Tibial nerve (tissue), 4 donors: ENCODE measurements at regions not wholly inside any gene's neighbourhood (a gene's known extent, or its start where the extent isn't known, plus 50 kb on each side); places are given as distances from the start of the nearest gene placed in this dataset.

ENCODE experiments used
- DNase-seq, 2 donors: peaks; one replicate each; pipeline ENCODE4 v3.0.0-alpha.2; 2019; ENCODE audit warnings: low spot score in 2 of 2
- H3K27ac ChIP-seq, 4 donors: fragments of 200-600 bp; sonication (generic) in 3 of 4; one replicate each; pipeline ENCODE4 v1.5.1; 2017 to 2019; ENCODE audit warnings: mild to moderate bottlenecking in 1 of 4
- H3K27me3 ChIP-seq, 2 donors: fragments of 200-600 bp; sonication (generic) in 1 of 2; one replicate each; pipeline versions ENCODE4 v1.5.1 to v1.6.0; 2017 to 2019
- H3K36me3 ChIP-seq, 3 donors: fragments of 200-600 bp; sonication (generic); one replicate each; pipeline ENCODE4 v1.5.1; 2018 to 2019
- H3K4me1 ChIP-seq, 4 donors: fragments of 200-600 bp; sonication (generic) in 3 of 4; one replicate each; pipeline ENCODE4 v1.5.1; 2017 to 2019
- H3K4me3 ChIP-seq, 4 donors: fragments of 200-600 bp; sonication (generic) in 3 of 4; one replicate each; pipeline ENCODE4 v1.5.1; 2017 to 2019; ENCODE audit warnings: mild to moderate bottlenecking in 1 of 4, moderate library complexity in 1 of 4
- H3K9me3 ChIP-seq, 4 donors: fragments of 200-600 bp; sonication (generic) in 3 of 4; one replicate each; pipeline ENCODE4 v1.5.1; 2017 to 2019
- CTCF ChIP-seq, 5 experiments: fragments of 200-600 bp in 3 of 5; fragments of 450-650 bp in 2 of 5; sonication (generic) in 3 of 5; IDR thresholded peaks; one replicate each; pipeline ENCODE4 v1.5.1; 2016 to 2019; ENCODE audit warnings: antibody characterized with exemption in 5 of 5, mild to moderate bottlenecking in 3 of 5, moderate library complexity in 2 of 5
- EP300 ChIP-seq, 2 donors: sonication (generic); formaldehyde crosslinking; IDR thresholded peaks; one replicate each; pipeline ENCODE4 v1.6.1; 2017; ENCODE audit warnings: antibody characterized with exemption in 2 of 2, mild to moderate bottlenecking in 1 of 2
- POLR2A ChIP-seq, 2 donors: fragments of 450-650 bp; IDR thresholded peaks; one replicate each; pipeline ENCODE4 v1.6.1; 2017; ENCODE audit warnings: antibody characterized with exemption in 2 of 2, mild to moderate bottlenecking in 2 of 2, moderate library complexity in 2 of 2
- WGBS, 2 donors: methylation state at CpG; one replicate each; pipeline ENCODE4 v1.1.5; 2018; 5-methylcytosine and 5-hydroxymethylcytosine counted together

GRCh38 chr5:65085516-65085850 is 316.8 kb downstream of the CWC27 start:
- H3K4me1 ChIP-seq, result no peaks in the 10 kb centered on the region
- H3K27ac ChIP-seq, result no peak overlapping the region
- H3K27me3 ChIP-seq, result no peaks in the 10 kb centered on the region
- 82 to 91% methylated on average over 1 of the region's 1 CpG for WGBS, 2 donors
- TF ChIP-seq EP300 (IDR thresholded peaks at IDR 0.05) (no peak), POLR2A (IDR thresholded peaks at IDR 0.05) (no peak), CTCF (IDR thresholded peaks at IDR 0.05) (no peak)
- DNase-seq, result no peak
- no peaks in the 10 kb centered on the region for H3K9me3 ChIP-seq
- H3K4me3 ChIP-seq, result no peak overlapping the region
- no peaks in the 10 kb centered on the region for H3K36me3 ChIP-seq

GRCh38 chr5:65086234-65086890 is 317.6 kb downstream of the CWC27 start:
- no peak for DNase-seq
- 68 to 75% methylated on average over 3 of the region's 3 CpGs for WGBS, 2 donors
- Histone ChIP-seq H3K4me3 (no peak overlapping the region), H3K9me3 (no peaks in the 10 kb centered on the region), H3K27me3 (no peaks in the 10 kb centered on the region), H3K36me3 (no peaks in the 10 kb centered on the region), H3K4me1 (no peaks in the 10 kb centered on the region), H3K27ac (no peak overlapping the region)
- TF ChIP-seq POLR2A (IDR thresholded peaks at IDR 0.05) (no peak), CTCF (IDR thresholded peaks at IDR 0.05) (no peak), EP300 (IDR thresholded peaks at IDR 0.05) (no peak)

GRCh38 chr5:65087154-65087553 is 318.4 kb downstream of the CWC27 start:
- TF ChIP-seq CTCF (IDR thresholded peaks at IDR 0.05), result no peak
- no peak for TF ChIP-seq EP300 (IDR thresholded peaks at IDR 0.05)
- no peak for TF ChIP-seq POLR2A (IDR thresholded peaks at IDR 0.05)
- H3K27ac ChIP-seq, result no peak overlapping the region
- H3K9me3 ChIP-seq, result no peaks in the 10 kb centered on the region
- no peak for DNase-seq
- no peaks in the 10 kb centered on the region for H3K4me1 ChIP-seq
- no peaks in the 10 kb centered on the region for H3K27me3 ChIP-seq
- H3K36me3 ChIP-seq, result no peaks in the 10 kb centered on the region
- H3K4me3 ChIP-seq, result no peak overlapping the region
- 51% methylated on average over 3 of the region's 3 CpGs for WGBS, 2 donors

GRCh38 chr5:65094279-65094678 is 325.5 kb downstream of the CWC27 start:
- no peaks in the 10 kb centered on the region for H3K27me3 ChIP-seq
- no peak for TF ChIP-seq POLR2A (IDR thresholded peaks at IDR 0.05)
- TF ChIP-seq CTCF (IDR thresholded peaks at IDR 0.05), result no peak
- TF ChIP-seq EP300 (IDR thresholded peaks at IDR 0.05), result no peak
- H3K36me3 ChIP-seq, result no peaks in the 10 kb centered on the region
- 75 to 76% methylated on average over 5 of the region's 5 CpGs for WGBS, 2 donors
- no peak overlapping the region for H3K4me3 ChIP-seq
- no peaks in the 10 kb centered on the region for H3K9me3 ChIP-seq
- H3K4me1 ChIP-seq, result no peaks in the 10 kb centered on the region
- no peak overlapping the region for H3K27ac ChIP-seq
- no peak for DNase-seq

- no peak for DNase-seq
- Histone ChIP-seq H3K36me3 (no peaks in the 10 kb centered on the region), H3K27me3 (no peaks in the 10 kb centered on the region), H3K9me3 (no peaks in the 10 kb centered on the region), H3K4me1 (peaks cover 0 to 14% (median 0%) of the 10 kb centered on the region in 4 donors), H3K4me3 (no peak overlapping the region), H3K27ac (no peak overlapping the region)
- 82 to 86% methylated on average over 3 of the region's 3 CpGs for WGBS, 2 donors
- TF ChIP-seq CTCF (IDR thresholded peaks at IDR 0.05), result no peak
- no peak for TF ChIP-seq EP300 (IDR thresholded peaks at IDR 0.05)
- no peak for TF ChIP-seq POLR2A (IDR thresholded peaks at IDR 0.05)
Observed at GRCh38 chr5:65098393-65098792, 329.7 kb downstream of the CWC27 start.
